ENCODE measurements at regions not wholly inside any gene's neighbourhood (a gene's known extent, or its start where the extent isn't known, plus 50 kb on each side); places are given as distances from the start of the nearest gene placed in this dataset.
"Not testable (repeated sequence)": the region's sequence is repeated elsewhere in the genome, so short reads cannot be mapped to it uniquely, and the experiment has no call there.

DNA sequence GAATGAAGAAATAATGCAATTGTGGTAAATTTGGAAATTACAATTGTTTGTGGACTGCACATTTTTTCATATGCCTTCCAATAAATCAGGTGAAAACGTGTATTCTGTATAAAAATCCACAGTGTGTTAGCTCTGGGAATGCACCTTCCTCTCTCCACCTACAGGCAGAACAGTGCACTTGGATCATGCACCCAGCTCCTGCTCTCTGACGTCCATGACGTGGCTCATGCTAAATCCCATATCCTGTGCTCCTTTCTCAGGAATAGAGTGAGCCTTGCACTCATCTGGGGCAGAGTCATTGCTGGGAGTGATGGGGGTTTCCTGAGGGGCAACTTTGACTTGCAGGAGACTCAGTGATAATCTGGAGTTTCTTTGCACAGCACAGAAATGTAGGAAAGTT, 1282.1 kb downstream of the TMEM121 start:
- Histone ChIP-seq H3K4me3 (no peak overlapping the region), H3K27me3 (no peaks in the 10 kb centered on the region), H3K4me1 (replicated peaks in 1 of 2) (no peaks in the 10 kb centered on the region), H3K36me3 (replicated peaks in 1 of 2) (no peaks in the 10 kb centered on the region), H3K9me3 (replicated peaks in 1 of 3) (no peaks in the 10 kb centered on the region), H3K27ac (no peak overlapping the region)
- TF ChIP-seq POLR2A (IDR thresholded peaks at IDR 0.05) (no peak), CTCF (IDR thresholded peaks at IDR 0.05) (no peak)
- WGBS, 4 donors: 23 to 37% (median 30%) methylated on average over 3 of the region's 3 CpGs
- intact Hi-C loops (cut with DNase I): no loop called here
- DNase-seq: no peak

DNA sequence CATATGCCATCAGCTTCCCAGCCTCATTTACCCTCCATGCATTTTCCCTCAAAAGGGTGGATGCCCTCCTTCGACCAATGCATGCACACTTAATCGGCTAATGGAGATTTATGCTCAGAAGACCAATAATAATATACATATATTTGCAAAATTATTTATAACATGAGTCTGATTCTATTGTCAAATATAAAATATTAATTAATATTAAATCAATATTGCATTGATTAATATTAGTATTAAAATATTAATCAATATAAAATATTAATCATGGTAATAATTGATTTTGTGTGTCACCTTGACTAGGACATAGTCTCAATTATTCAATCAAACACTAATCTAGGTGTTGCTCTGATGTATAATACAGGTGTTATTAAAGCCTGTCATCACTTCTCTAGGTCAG, 1282.5 kb downstream of the TMEM121 start:
- H3K27me3 ChIP-seq: no peaks in the 10 kb centered on the region
- WGBS, 4 donors: 59 to 76% (median 74%) methylated on average over 2 of the region's 2 CpGs

GRCh38 chr14:106809615-106810014, 1283.2 kb downstream of the TMEM121 start:
- intact Hi-C loops (cut with DNase I): no loop called here
- TF ChIP-seq CTCF (IDR thresholded peaks at IDR 0.05) (no peak), POLR2A (IDR thresholded peaks at IDR 0.05) (no peak)
- H3K27me3 ChIP-seq: no peaks in the 10 kb centered on the region

More for the DNA sequence above, 1282.5 kb downstream of the TMEM121 start:
- Histone ChIP-seq H3K27ac (no peak overlapping the region), H3K4me3 (no peak overlapping the region), H3K36me3 (replicated peaks in 1 of 2) (no peaks in the 10 kb centered on the region), H3K9me3 (replicated peaks in 1 of 3) (no peaks in the 10 kb centered on the region), H3K4me1 (replicated peaks in 1 of 2) (no peaks in the 10 kb centered on the region)
- TF ChIP-seq CTCF (IDR thresholded peaks at IDR 0.05) (no peak), POLR2A (IDR thresholded peaks at IDR 0.05) (no peak)
- no peak for DNase-seq
- intact Hi-C loops (cut with DNase I): no loop called here

GRCh38 chr14:106810168-106810567, 1283.8 kb downstream of the TMEM121 start:
- H3K9me3 ChIP-seq (replicated peaks in 1 of 3); H3K36me3 ChIP-seq (replicated peaks in 1 of 2); intact Hi-C loops (cut with DNase I); H3K4me1 ChIP-seq (replicated peaks in 1 of 2); H3K4me3 ChIP-seq; DNase-seq; H3K27ac ChIP-seq; H3K27me3 ChIP-seq: not testable (repeated sequence)
- WGBS, 4 donors: 64 to 75% (median 66%) methylated on average over 13 of the region's 13 CpGs

More at GRCh38 chr14:106809615-106810014, 1283.2 kb downstream of the TMEM121 start:
- Histone ChIP-seq H3K4me1 (replicated peaks in 1 of 2) (no peaks in the 10 kb centered on the region), H3K36me3 (replicated peaks in 1 of 2) (no peaks in the 10 kb centered on the region), H3K27ac (no peak overlapping the region), H3K4me3 (no peak overlapping the region), H3K9me3 (replicated peaks in 1 of 3) (no peaks in the 10 kb centered on the region)
- DNase-seq: no peak
- WGBS, 4 donors: 51 to 71% (median 60%) methylated on average over 2 of the region's 2 CpGs

- TF ChIP-seq POLR2A (IDR thresholded peaks at IDR 0.05): no peak
- no peak for TF ChIP-seq CTCF (IDR thresholded peaks at IDR 0.05)
- Histone ChIP-seq H3K4me1 (replicated peaks in 1 of 2) (no peaks in the 10 kb centered on the region), H3K9me3 (replicated peaks in 1 of 3) (no peaks in the 10 kb centered on the region), H3K36me3 (replicated peaks in 1 of 2) (no peaks in the 10 kb centered on the region), H3K27ac (no peak overlapping the region), H3K4me3 (no peak overlapping the region), H3K27me3 (no peaks in the 10 kb centered on the region)
- 65 to 100% (median 72%) methylated on average over 1 of the region's 1 CpG for WGBS, 4 donors
- no peak for DNase-seq
- intact Hi-C loops (cut with DNase I): no loop called here
Observed at GRCh38 chr14:106811162-106811561, 1284.8 kb downstream of the TMEM121 start.
